C4-2B (cell line): ENCODE measurements at regions not wholly inside any gene's neighbourhood (a gene's known extent, or its start where the extent isn't known, plus 50 kb on each side); places are given as distances from the start of the nearest gene placed in this dataset.

Experiments used
- CTCF ChIP-seq: fragments of 450-650 bp; conservative IDR thresholded peaks from 2 replicates; pipeline ENCODE4 v1.5.1; 2017; ENCODE audit warnings: mild to moderate bottlenecking
- ZFX ChIP-seq: fragments of 450-650 bp; IDR thresholded peaks from 2 replicates; pipeline ENCODE4 v1.6.1; 2017

- TF ChIP-seq CTCF: no peak
- TF ChIP-seq ZFX: no peak
These were observed 137.6 kb upstream of the SPIN4 start for GRCh38 chrX:63488546-63489373.
